ENCODE measurements at regions not wholly inside any gene's neighbourhood (a gene's known extent, or its start where the extent isn't known, plus 50 kb on each side); places are given as distances from the start of the nearest gene placed in this dataset.

DNA sequence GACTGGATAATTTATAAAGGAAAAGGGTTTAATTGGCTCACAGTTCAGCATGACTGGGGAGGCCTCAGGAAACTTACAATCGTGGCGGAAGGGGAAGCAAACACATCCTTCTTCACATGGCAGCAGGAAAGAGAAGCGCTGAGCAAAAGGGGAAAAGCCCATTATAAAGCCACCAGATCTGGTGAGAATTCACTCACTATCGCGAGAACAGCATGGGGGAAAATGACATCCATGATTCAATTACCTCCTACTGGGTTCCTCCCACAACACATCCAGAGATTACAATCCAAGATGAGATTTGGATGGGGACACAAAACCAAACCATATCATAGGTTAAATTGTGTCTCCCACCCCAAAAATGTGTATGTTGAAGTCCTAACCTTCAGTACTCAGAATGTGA lies 491.7 kb downstream of the SETD4 start:
- ChIA-PET CTCF (ENCODE audit: low intra/inter-chr PET ratio, low total read pairs) (no interaction called here), POLR2A (no interaction called here)
- no peak for ATAC-seq
- Histone ChIP-seq H3K4me2 (ENCODE audit: low read depth, low read length) (no peak overlapping the region), H3K27ac (ENCODE audit: extremely low read length, insufficient read depth, low read length) (no peak overlapping the region), H3K36me3 (replicated peaks in 1 of 2; ENCODE audit: control insufficient read depth in 1 of 2, insufficient read depth in 2 of 2, low read length in 2 of 2) (no peaks in the 10 kb centered on the region), H3K79me2 (ENCODE audit: insufficient read depth, low read length) (no peaks in the 10 kb centered on the region), H3K4me1 (ENCODE audit: insufficient read depth, low read length) (peaks cover 8% of the 10 kb centered on the region), H3K9me3 (ENCODE audit: low read length) (no peaks in the 10 kb centered on the region), H3K4me3 (replicated peaks in 1 of 3; ENCODE audit: insufficient read depth in 1 of 3, low read depth in 2 of 3, low read length in 3 of 3) (no peak overlapping the region), H3K9ac (ENCODE audit: insufficient read depth, low read depth, low read length) (no peak overlapping the region), H4K20me1 (ENCODE audit: insufficient read depth, low read length) (no peaks in the 10 kb centered on the region), H3K27me3 (ENCODE audit: control insufficient read depth in 1 of 2, insufficient read depth in 2 of 2, low read length in 2 of 2) (no peaks in the 10 kb centered on the region; a peak in 1 of 5 replicates), H2AFZ (ENCODE audit: low read length) (no peak overlapping the region)
- DNase-seq (ENCODE audit: low spot score), result no peak
- TF ChIP-seq TBP (CRISPR knock-in tag; IDR thresholded peaks at IDR 0.05) (no peak), SMAD1 (CRISPR knock-in tag; IDR thresholded peaks at IDR 0.05; ENCODE audit: borderline replicate concordance, low read depth) (no peak), ZIK1 (CRISPR knock-in tag; IDR thresholded peaks at IDR 0.05; ENCODE audit: borderline replicate concordance, low read depth) (no peak), CCDC6 (CRISPR knock-in tag; IDR thresholded peaks at IDR 0.05) (no peak), SOX5 (CRISPR knock-in tag; IDR thresholded peaks at IDR 0.05; ENCODE audit: borderline replicate concordance) (no peak), FIP1L1 (IDR thresholded peaks at IDR 0.05; ENCODE audit: borderline replicate concordance, insufficient read depth, low read depth, low read length) (no peak), DNMT3B (CRISPR knock-in tag; conservative IDR thresholded peaks at IDR 0.05) (no peak), ZNF577 (CRISPR knock-in tag; IDR thresholded peaks at IDR 0.05; ENCODE audit: borderline replicate concordance, low read depth) (no peak), MAZ (IDR thresholded peaks at IDR 0.05; ENCODE audit: borderline replicate concordance, low read depth, low read length) (no peak), MAZ (CRISPR knock-in tag; IDR thresholded peaks at IDR 0.05; ENCODE audit: low read depth) (no peak), MTA1 (CRISPR knock-in tag; IDR thresholded peaks at IDR 0.05; ENCODE audit: borderline replicate concordance) (no peak), SRSF4 (IDR thresholded peaks at IDR 0.05; ENCODE audit: low read depth, low read length, poor library complexity, severe bottlenecking) (no peak), ZNF20 (CRISPR knock-in tag; IDR thresholded peaks at IDR 0.05) (no peak), SP2 (CRISPR knock-in tag; IDR thresholded peaks at IDR 0.05) (no peak), ZNF430 (CRISPR knock-in tag; IDR thresholded peaks at IDR 0.05) (no peak), ZNF12 (CRISPR knock-in tag; IDR thresholded peaks at IDR 0.05) (no peak), SMARCE1 (IDR thresholded peaks at IDR 0.05; ENCODE audit: borderline replicate concordance) (no peak), ZNF460 (CRISPR knock-in tag; IDR thresholded peaks at IDR 0.05; ENCODE audit: borderline replicate concordance) (no peak)
- TF ChIP-seq, protein P1, sequence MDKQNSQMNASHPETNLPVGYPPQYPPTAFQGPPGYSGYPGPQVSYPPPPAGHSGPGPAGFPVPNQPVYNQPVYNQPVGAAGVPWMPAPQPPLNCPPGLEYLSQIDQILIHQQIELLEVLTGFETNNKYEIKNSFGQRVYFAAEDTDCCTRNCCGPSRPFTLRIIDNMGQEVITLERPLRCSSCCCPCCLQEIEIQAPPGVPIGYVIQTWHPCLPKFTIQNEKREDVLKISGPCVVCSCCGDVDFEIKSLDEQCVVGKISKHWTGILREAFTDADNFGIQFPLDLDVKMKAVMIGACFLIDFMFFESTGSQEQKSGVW (CRISPR knock-in tag; IDR thresholded peaks at IDR 0.05; ENCODE audit: borderline replicate concordance), result no peak
- TF ChIP-seq, protein P2, sequence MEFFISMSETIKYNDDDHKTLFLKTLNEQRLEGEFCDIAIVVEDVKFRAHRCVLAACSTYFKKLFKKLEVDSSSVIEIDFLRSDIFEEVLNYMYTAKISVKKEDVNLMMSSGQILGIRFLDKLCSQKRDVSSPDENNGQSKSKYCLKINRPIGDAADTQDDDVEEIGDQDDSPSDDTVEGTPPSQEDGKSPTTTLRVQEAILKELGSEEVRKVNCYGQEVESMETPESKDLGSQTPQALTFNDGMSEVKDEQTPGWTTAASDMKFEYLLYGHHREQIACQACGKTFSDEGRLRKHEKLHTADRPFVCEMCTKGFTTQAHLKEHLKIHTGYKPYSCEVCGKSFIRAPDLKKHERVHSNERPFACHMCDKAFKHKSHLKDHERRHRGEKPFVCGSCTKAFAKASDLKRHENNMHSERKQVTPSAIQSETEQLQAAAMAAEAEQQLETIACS (CRISPR knock-in tag; IDR thresholded peaks at IDR 0.05), result no peak
- TF ChIP-seq, protein P3, sequence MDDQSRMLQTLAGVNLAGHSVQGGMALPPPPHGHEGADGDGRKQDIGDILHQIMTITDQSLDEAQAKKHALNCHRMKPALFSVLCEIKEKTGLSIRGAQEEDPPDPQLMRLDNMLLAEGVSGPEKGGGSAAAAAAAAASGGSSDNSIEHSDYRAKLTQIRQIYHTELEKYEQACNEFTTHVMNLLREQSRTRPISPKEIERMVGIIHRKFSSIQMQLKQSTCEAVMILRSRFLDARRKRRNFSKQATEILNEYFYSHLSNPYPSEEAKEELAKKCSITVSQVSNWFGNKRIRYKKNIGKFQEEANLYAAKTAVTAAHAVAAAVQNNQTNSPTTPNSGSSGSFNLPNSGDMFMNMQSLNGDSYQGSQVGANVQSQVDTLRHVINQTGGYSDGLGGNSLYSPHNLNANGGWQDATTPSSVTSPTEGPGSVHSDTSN (CRISPR knock-in tag; IDR thresholded peaks at IDR 0.05; ENCODE audit: borderline replicate concordance), result no peak
- intact Hi-C loops (cut with micrococcal nuclease; ENCODE audit: unreplicated experiment), result no loop called here
- no TSS peak for BruUV-seq (replicated peaks)
- no peak for FAIRE-seq
- in situ Hi-C loops (cut with HindIII; ENCODE audit: extremely low pct_ligation_motif_present, low pct_unique_long_range_greater_than_20kb), result no loop called here
- WGBS (ENCODE audit: low lambda C conversion rate), result 47% methylated on average over 5 of the region's 5 CpGs

Measured in HepG2 (cell line).